AG04450 (cell line): ENCODE measurements at regions not wholly inside any gene's neighbourhood (a gene's known extent, or its start where the extent isn't known, plus 50 kb on each side); places are given as distances from the start of the nearest gene placed in this dataset.

ENCODE experiments used
- CTCF ChIA-PET: fragments of 300-600, 350-600 bp; formaldehyde crosslinking; extraction: SDS; loops from one replicate; lab custom pipeline; 2022; ENCODE audit warnings: antibody characterized with exemption, inconsistent platforms; lab: Charles Lee
- POLR2A ChIA-PET: fragments of 350-600 bp; formaldehyde crosslinking; extraction: SDS; loops from one replicate; lab custom pipeline; 2021; ENCODE audit warnings: antibody characterized with exemption, inconsistent platforms; lab: Yijun Ruan, JAX
- DNase-seq: peaks from one replicate; pipeline ENCODE4 v3.0.0-alpha.2; 2011; ENCODE audit warnings: low read depth, low spot score
- H3K27ac ChIP-seq: one replicate; pipeline ENCODE4 v1.5.1; 2012; ENCODE audit warnings: low read depth, low read length, control low read depth
- H3K27me3 ChIP-seq: one replicate; pipeline ENCODE4 v1.6.0; 2012; ENCODE audit warnings: low read length; ENCODE audit not compliant: control insufficient read depth, insufficient read depth
- H3K4me3 ChIP-seq: 2 replicates; pipeline ENCODE4 v1.5.1; 2011; ENCODE audit warnings: mild to moderate bottlenecking, low read depth, low read length, control low read depth
- H3K9me3 ChIP-seq: 2 replicates; pipeline ENCODE4 v1.5.1; 2012; ENCODE audit warnings: low read length; ENCODE audit not compliant: control insufficient read depth, insufficient read depth
- CTCF ChIP-seq: IDR thresholded peaks from 2 replicates; pipeline ENCODE4 v1.5.1; 2011; ENCODE audit warnings: low read depth, low read length, control low read depth, inconsistent platforms

- Histone ChIP-seq H3K27ac (no peak overlapping the region), H3K4me3 (no peak overlapping the region), H3K9me3 (no peaks in the 10 kb centered on the region), H3K27me3 (no peaks in the 10 kb centered on the region)
- DNase-seq: no peak
- ChIA-PET CTCF (no interaction called here), POLR2A (no interaction called here)
- TF ChIP-seq CTCF: no peak
Observed at GRCh38 chr5:92104126-92104525, 721.0 kb upstream of the ARRDC3 start.

- Histone ChIP-seq H3K9me3 (no peaks in the 10 kb centered on the region), H3K4me3 (no peak overlapping the region), H3K27me3 (no peaks in the 10 kb centered on the region), H3K27ac (no peak overlapping the region)
- ChIA-PET CTCF (no interaction called here), POLR2A (no interaction called here)
- no peak for DNase-seq
- TF ChIP-seq CTCF: no peak
Observed at GRCh38 chr5:92102313-92102712, 719.2 kb upstream of the ARRDC3 start.

GRCh38 chr5:92092239-92092638, 709.1 kb upstream of the ARRDC3 start:
- Histone ChIP-seq H3K4me3 (no peak overlapping the region), H3K27me3 (no peaks in the 10 kb centered on the region), H3K9me3 (no peaks in the 10 kb centered on the region), H3K27ac (no peak overlapping the region)
- POLR2A ChIA-PET: no interaction called here
- CTCF ChIA-PET: no interaction called here
- no peak for TF ChIP-seq CTCF
- no peak for DNase-seq

- no peaks in the 10 kb centered on the region for H3K27me3 ChIP-seq
- no peak overlapping the region for H3K27ac ChIP-seq
- H3K4me3 ChIP-seq: no peak overlapping the region
- no peaks in the 10 kb centered on the region for H3K9me3 ChIP-seq
- no peak for DNase-seq
- POLR2A ChIA-PET: no interaction called here
- CTCF ChIA-PET: no interaction called here
- no peak for TF ChIP-seq CTCF
Observed at GRCh38 chr5:92086059-92086811, 703.1 kb upstream of the ARRDC3 start.

- Histone ChIP-seq H3K27me3 (no peaks in the 10 kb centered on the region), H3K27ac (no peak overlapping the region), H3K9me3 (no peaks in the 10 kb centered on the region), H3K4me3 (no peak overlapping the region)
- POLR2A ChIA-PET: no interaction called here
- no peak for DNase-seq
- CTCF ChIA-PET: no interaction called here
- no peak for TF ChIP-seq CTCF
Observed at GRCh38 chr5:92081958-92082712, 699.0 kb upstream of the ARRDC3 start.
